ENCODE measurements at regions not wholly inside any gene's neighbourhood (a gene's known extent, or its start where the extent isn't known, plus 50 kb on each side); places are given as distances from the start of the nearest gene placed in this dataset.

- TF ChIP-seq POLR2A (IDR thresholded peaks at IDR 0.05), result no peak
- no peak for TF ChIP-seq CTCF (IDR thresholded peaks at IDR 0.05)
- TF ChIP-seq POLR2AphosphoS5 (IDR thresholded peaks at IDR 0.05), result no peak
Observed at GRCh38 chr6:164200071-164200470, 785.6 kb downstream of the QKI start.
